GM23338 (cell line): ENCODE measurements at regions not wholly inside any gene's neighbourhood (a gene's known extent, or its start where the extent isn't known, plus 50 kb on each side); places are given as distances from the start of the nearest gene placed in this dataset.

ENCODE experiments used
- ATAC-seq: fragments of 200-7000 bp; cut with Tn5 transposase; 3 replicates; pipeline ENCODE4 v1.9.1; 2020
- DNase-seq: peaks from one replicate; pipeline ENCODE4 v3.0.0-alpha.2; 2015; ENCODE audit warnings: low spot score
- H2AFZ ChIP-seq: fragments of 200-600 bp; sonication (generic); 2 replicates; pipeline ENCODE4 v1.8.0; 2016; ENCODE audit warnings: antibody characterized with exemption, mild to moderate bottlenecking, moderate library complexity
- H3F3A ChIP-seq: fragments of 200-600 bp; sonication (generic); replicated peaks from 2 replicates; pipeline ENCODE4 v1.8.0; 2017; ENCODE audit warnings: antibody characterized with exemption, mixed run types, low read depth
- H3K27ac ChIP-seq: fragments of 200-600 bp; sonication (generic); 2 replicates; pipeline ENCODE4 v1.6.1; 2016; ENCODE audit warnings: low read depth
- H3K27me3 ChIP-seq: fragments of 200-600 bp; sonication (generic); 2 replicates; pipeline ENCODE4 v1.8.0; 2016; ENCODE audit warnings: mild to moderate bottlenecking, mixed run types, moderate library complexity; ENCODE audit not compliant: insufficient read depth
- H3K36me3 ChIP-seq: fragments of 200-600 bp; sonication (generic); 2 replicates; pipeline ENCODE4 v1.8.0; 2016; ENCODE audit warnings: mild to moderate bottlenecking; ENCODE audit not compliant: insufficient read depth
- H3K4me1 ChIP-seq: fragments of 200-600 bp; sonication (generic); 2 replicates; pipeline ENCODE4 v1.8.0; 2016; ENCODE audit warnings: mild to moderate bottlenecking, moderate library complexity; ENCODE audit not compliant: insufficient read depth
- H3K4me2 ChIP-seq: fragments of 200-600 bp; sonication (generic); 2 replicates; pipeline ENCODE4 v1.7.1; 2017; ENCODE audit warnings: mixed run types
- H3K4me3 ChIP-seq: fragments of 200-600 bp; sonication (generic); 2 replicates; pipeline ENCODE4 v1.6.1; 2016; ENCODE audit warnings: mixed run types
- H3K79me2 ChIP-seq: fragments of 200-600 bp; sonication (generic); replicated peaks from 2 replicates; pipeline ENCODE4 v1.8.0; 2017; ENCODE audit warnings: mild to moderate bottlenecking; ENCODE audit not compliant: insufficient read depth
- H3K9me2 ChIP-seq: fragments of 200-600 bp; sonication (generic); 2 replicates; pipeline ENCODE4 v1.8.0; 2017; ENCODE audit not compliant: insufficient read depth
- H4K20me1 ChIP-seq: fragments of 200-600 bp; sonication (generic); replicated peaks from 2 replicates; pipeline ENCODE4 v1.8.0; 2017; ENCODE audit warnings: mild to moderate bottlenecking; ENCODE audit not compliant: insufficient read depth
- H3K27ac Mint-ChIP-seq: 2 replicates; pipeline ENCODE4 v1.8.0; 2020; ENCODE audit warnings: inconsistent platforms, mild to moderate bottlenecking, moderate library complexity, mixed read lengths
- H3K27me3 Mint-ChIP-seq: 3 replicates; pipeline ENCODE4 v1.8.0; 2022; ENCODE audit warnings: low read depth, mild to moderate bottlenecking, moderate library complexity, mixed read lengths, inconsistent platforms; ENCODE audit not compliant: insufficient read depth, poor library complexity
- H3K36me3 Mint-ChIP-seq: 3 replicates; pipeline ENCODE4 v1.8.0; 2021; ENCODE audit warnings: low read depth, mild to moderate bottlenecking, inconsistent platforms, moderate library complexity, mixed read lengths
- H3K4me1 Mint-ChIP-seq: 3 replicates; pipeline ENCODE4 v1.8.0; 2020; ENCODE audit warnings: mild to moderate bottlenecking, inconsistent platforms, mixed read lengths
- H3K4me3 Mint-ChIP-seq: 3 replicates; pipeline ENCODE4 v1.8.0; 2021; ENCODE audit warnings: moderate library complexity, mild to moderate bottlenecking, inconsistent platforms, mixed read lengths
- H3K9me3 Mint-ChIP-seq: 3 replicates; pipeline ENCODE4 v1.8.0; 2020; ENCODE audit warnings: moderate library complexity, mild to moderate bottlenecking, inconsistent platforms, mixed read lengths
- CREB1 ChIP-seq: fragments of 250-450 bp; sonication (Bioruptor Pico); IDR thresholded peaks from 2 replicates; pipeline ENCODE4 v1.5.0; 2020; ENCODE audit warnings: low read depth, mild to moderate bottlenecking, moderate library complexity
- EZH2phosphoT487 ChIP-seq: fragments of 200-600 bp; sonication (generic); IDR thresholded peaks from one replicate; pipeline ENCODE4 v1.8.1; 2018; ENCODE audit warnings: antibody characterized with exemption; ENCODE audit not compliant: unreplicated experiment
- JUNB ChIP-seq: IDR thresholded peaks from one replicate; pipeline ENCODE4 v1.6.1; 2016; ENCODE audit warnings: antibody characterized with exemption; ENCODE audit not compliant: unreplicated experiment
- NANOG ChIP-seq: IDR thresholded peaks from 2 replicates; pipeline ENCODE4 v1.6.1; 2016; ENCODE audit warnings: antibody characterized with exemption, borderline replicate concordance
- POLR2AphosphoS5 ChIP-seq: IDR thresholded peaks from 2 replicates; pipeline ENCODE4 v1.6.1; 2016; ENCODE audit warnings: antibody characterized with exemption, low read depth
- STAT1 ChIP-seq: IDR thresholded peaks from one replicate; pipeline ENCODE4 v1.6.1; 2016; ENCODE audit warnings: antibody characterized with exemption; ENCODE audit not compliant: unreplicated experiment
- ZNF331 ChIP-seq: fragments of 250-450 bp; sonication (Bioruptor Pico); IDR thresholded peaks from 2 replicates; pipeline ENCODE4 v1.5.0; 2020; ENCODE audit warnings: low read depth, mild to moderate bottlenecking, moderate library complexity
- TF ChIP-seq, protein P1 (sequence below), 2 experiments: fragments of 200-600 bp in 1 of 2; sonication (generic) in 1 of 2; conservative IDR thresholded peaks; 2 replicates each; pipeline versions ENCODE4 v1.5.1 to v1.6.1; 2016 to 2017; ENCODE audit warnings: antibody characterized with exemption in 2 of 2, low read depth in 2 of 2, mild to moderate bottlenecking in 2 of 2, moderate library complexity in 1 of 2
- TF ChIP-seq, protein P2 (sequence below): IDR thresholded peaks from 2 replicates; pipeline ENCODE4 v1.6.1; 2016; ENCODE audit warnings: antibody characterized with exemption
- TF ChIP-seq, protein P3 (sequence below): IDR thresholded peaks from one replicate; pipeline ENCODE4 v1.6.1; 2018; ENCODE audit warnings: antibody characterized with exemption; ENCODE audit not compliant: unreplicated experiment

DNA sequence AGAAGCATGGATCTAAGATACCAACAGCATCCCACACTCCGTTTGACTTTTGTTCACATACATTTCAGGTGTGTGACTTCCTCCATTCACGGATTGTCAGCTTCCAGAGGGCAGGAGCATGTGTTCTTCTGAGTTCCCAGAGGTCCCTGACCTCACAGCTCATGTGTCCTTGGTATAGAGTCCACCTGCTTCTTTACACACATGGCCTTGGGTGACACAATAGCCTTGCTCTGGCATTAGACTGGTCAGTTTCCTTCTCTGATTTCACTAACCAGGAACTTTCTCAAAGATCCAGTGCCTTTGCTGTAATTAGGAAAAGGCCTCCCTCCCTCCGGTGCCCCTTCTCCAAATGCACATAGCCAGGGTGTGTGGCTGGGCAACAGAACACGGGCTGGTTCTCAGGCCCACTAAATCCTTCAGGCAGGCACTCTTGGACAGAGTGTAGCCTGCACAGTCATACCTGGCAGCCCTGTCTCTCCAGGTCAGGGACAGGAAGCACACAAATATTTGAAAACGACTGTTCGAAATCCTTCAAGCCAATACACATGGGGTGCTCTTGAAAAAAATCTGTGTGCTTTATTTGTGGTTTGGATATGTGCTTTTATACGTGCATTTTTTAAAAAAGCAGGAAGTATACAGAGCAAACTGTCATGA lies 81.1 kb downstream of the TRIM42 start (continued):
- TF ChIP-seq, protein P1, sequence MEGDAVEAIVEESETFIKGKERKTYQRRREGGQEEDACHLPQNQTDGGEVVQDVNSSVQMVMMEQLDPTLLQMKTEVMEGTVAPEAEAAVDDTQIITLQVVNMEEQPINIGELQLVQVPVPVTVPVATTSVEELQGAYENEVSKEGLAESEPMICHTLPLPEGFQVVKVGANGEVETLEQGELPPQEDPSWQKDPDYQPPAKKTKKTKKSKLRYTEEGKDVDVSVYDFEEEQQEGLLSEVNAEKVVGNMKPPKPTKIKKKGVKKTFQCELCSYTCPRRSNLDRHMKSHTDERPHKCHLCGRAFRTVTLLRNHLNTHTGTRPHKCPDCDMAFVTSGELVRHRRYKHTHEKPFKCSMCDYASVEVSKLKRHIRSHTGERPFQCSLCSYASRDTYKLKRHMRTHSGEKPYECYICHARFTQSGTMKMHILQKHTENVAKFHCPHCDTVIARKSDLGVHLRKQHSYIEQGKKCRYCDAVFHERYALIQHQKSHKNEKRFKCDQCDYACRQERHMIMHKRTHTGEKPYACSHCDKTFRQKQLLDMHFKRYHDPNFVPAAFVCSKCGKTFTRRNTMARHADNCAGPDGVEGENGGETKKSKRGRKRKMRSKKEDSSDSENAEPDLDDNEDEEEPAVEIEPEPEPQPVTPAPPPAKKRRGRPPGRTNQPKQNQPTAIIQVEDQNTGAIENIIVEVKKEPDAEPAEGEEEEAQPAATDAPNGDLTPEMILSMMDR (conservative IDR thresholded peaks at IDR 0.05; ENCODE audit: low read depth in 2 of 2) = no peak
- TF ChIP-seq POLR2AphosphoS5 = no peak
- TF ChIP-seq JUNB = no peak
- no peak for TF ChIP-seq NANOG
- no peak for TF ChIP-seq CREB1 (CRISPR knock-in tag)
- TF ChIP-seq EZH2phosphoT487 = no peak
- TF ChIP-seq ZNF331 (CRISPR knock-in tag) = no peak
- no peak for TF ChIP-seq STAT1
- TF ChIP-seq, protein P2, sequence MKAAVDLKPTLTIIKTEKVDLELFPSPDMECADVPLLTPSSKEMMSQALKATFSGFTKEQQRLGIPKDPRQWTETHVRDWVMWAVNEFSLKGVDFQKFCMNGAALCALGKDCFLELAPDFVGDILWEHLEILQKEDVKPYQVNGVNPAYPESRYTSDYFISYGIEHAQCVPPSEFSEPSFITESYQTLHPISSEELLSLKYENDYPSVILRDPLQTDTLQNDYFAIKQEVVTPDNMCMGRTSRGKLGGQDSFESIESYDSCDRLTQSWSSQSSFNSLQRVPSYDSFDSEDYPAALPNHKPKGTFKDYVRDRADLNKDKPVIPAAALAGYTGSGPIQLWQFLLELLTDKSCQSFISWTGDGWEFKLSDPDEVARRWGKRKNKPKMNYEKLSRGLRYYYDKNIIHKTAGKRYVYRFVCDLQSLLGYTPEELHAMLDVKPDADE = no peak
- TF ChIP-seq, protein P3, sequence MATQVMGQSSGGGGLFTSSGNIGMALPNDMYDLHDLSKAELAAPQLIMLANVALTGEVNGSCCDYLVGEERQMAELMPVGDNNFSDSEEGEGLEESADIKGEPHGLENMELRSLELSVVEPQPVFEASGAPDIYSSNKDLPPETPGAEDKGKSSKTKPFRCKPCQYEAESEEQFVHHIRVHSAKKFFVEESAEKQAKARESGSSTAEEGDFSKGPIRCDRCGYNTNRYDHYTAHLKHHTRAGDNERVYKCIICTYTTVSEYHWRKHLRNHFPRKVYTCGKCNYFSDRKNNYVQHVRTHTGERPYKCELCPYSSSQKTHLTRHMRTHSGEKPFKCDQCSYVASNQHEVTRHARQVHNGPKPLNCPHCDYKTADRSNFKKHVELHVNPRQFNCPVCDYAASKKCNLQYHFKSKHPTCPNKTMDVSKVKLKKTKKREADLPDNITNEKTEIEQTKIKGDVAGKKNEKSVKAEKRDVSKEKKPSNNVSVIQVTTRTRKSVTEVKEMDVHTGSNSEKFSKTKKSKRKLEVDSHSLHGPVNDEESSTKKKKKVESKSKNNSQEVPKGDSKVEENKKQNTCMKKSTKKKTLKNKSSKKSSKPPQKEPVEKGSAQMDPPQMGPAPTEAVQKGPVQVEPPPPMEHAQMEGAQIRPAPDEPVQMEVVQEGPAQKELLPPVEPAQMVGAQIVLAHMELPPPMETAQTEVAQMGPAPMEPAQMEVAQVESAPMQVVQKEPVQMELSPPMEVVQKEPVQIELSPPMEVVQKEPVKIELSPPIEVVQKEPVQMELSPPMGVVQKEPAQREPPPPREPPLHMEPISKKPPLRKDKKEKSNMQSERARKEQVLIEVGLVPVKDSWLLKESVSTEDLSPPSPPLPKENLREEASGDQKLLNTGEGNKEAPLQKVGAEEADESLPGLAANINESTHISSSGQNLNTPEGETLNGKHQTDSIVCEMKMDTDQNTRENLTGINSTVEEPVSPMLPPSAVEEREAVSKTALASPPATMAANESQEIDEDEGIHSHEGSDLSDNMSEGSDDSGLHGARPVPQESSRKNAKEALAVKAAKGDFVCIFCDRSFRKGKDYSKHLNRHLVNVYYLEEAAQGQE = no peak

DNA sequence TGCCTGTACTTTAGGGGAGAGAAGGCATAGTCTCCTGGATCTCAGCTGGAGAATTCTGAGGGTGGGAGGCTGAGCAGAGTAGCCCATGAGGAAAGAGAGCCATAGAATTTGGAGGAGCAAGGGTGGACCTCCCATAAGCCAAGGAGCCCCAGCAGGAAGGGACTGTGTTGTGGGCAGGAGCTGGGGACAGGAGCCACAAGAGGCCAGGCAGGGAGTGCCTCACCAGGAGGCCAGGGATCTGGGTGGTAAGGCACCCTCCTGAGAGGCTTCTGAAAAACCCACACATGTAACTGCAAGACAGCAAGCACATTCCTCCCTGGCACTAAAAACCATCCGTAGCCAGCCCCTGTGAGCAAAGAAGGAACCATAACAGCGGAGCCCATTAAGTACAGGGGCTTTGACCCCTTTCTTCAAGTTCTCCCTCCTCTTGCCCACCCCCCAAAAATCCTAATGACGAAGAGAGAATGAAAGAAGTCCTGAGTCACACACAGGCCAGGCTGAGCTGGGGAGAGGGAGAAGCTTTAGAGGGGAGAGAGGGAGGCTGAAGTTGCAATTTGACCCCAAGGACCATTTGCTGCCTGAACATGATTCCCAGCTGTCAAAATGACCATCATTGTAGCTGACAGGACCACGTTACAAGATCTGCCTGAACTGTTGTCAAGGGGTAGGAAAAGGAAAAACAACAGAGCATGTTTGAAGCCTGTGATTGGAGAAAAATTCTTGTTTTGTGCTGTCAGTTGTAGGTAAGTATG lies 82.6 kb downstream of the TRIM42 start:
- Histone ChIP-seq H3K79me2 (no peaks in the 10 kb centered on the region), H3K27ac (no peak overlapping the region), H2AFZ (no peak overlapping the region), H3K9me2 (no peaks in the 10 kb centered on the region), H3K4me3 (no peak overlapping the region), H3K4me1 (0 out of 2 replicates have a peak, but pooled peaks cover 6% of the 10 kb centered on the region), H4K20me1 (no peaks in the 10 kb centered on the region), H3K4me2 (no peak overlapping the region), H3K36me3 (no peaks in the 10 kb centered on the region), H3F3A (no peaks in the 10 kb centered on the region), H3K27me3 (no peaks in the 10 kb centered on the region)
- Mint-ChIP-seq H3K27me3 (no peaks in the 10 kb centered on the region), H3K27ac (no peak overlapping the region), H3K9me3 (no peaks in the 10 kb centered on the region), H3K4me1 (peaks cover 10% of the 10 kb centered on the region; the same call in 2 of the 3 replicates), H3K36me3 (no peaks in the 10 kb centered on the region), H3K4me3 (no peak overlapping the region)
- no peak for DNase-seq
- ATAC-seq = no peak
- TF ChIP-seq ZNF331 (CRISPR knock-in tag) (no peak), NANOG (no peak)
- TF ChIP-seq, protein P1 (conservative IDR thresholded peaks at IDR 0.05; ENCODE audit: low read depth in 2 of 2) = no peak
